OCI-LY1 (cell line): ENCODE measurements at regions not wholly inside any gene's neighbourhood (a gene's known extent, or its start where the extent isn't known, plus 50 kb on each side); places are given as distances from the start of the nearest gene placed in this dataset.

Source experiments
- H2AFZ ChIP-seq: fragments of 200-600 bp; sonication (generic), shearing (Covaris generic); 2 replicates; pipeline ENCODE4 v1.6.0; 2014; ENCODE audit warnings: antibody characterized with exemption, mild to moderate bottlenecking, low read length
- H3F3A ChIP-seq: fragments of 200-600 bp; sonication (generic), shearing (Covaris generic); 2 replicates; pipeline ENCODE4 v1.6.0; 2014; ENCODE audit warnings: mild to moderate bottlenecking, antibody characterized with exemption, low read length, moderate library complexity; ENCODE audit not compliant: insufficient read depth
- H3K27ac ChIP-seq: fragments of 200-600 bp; sonication (generic); 2 replicates; pipeline ENCODE4 v1.5.1; 2014; ENCODE audit warnings: low read length, mixed run types, mild to moderate bottlenecking, low read depth; ENCODE audit not compliant: poor library complexity, severe bottlenecking
- H3K27me3 ChIP-seq: fragments of 200-600 bp; sonication (generic); 2 replicates; pipeline ENCODE4 v1.6.0; 2014; ENCODE audit warnings: antibody characterized with exemption, mild to moderate bottlenecking, low read length, moderate library complexity; ENCODE audit not compliant: insufficient read depth
- H3K36me3 ChIP-seq: fragments of 200-600 bp; sonication (generic); 2 replicates; pipeline ENCODE4 v1.6.1; 2014; ENCODE audit warnings: mild to moderate bottlenecking, antibody characterized with exemption, low read length, moderate library complexity, mixed read lengths; ENCODE audit not compliant: insufficient read depth
- H3K4me1 ChIP-seq: fragments of 200-600 bp; sonication (generic); 2 replicates; pipeline ENCODE4 v1.5.1; 2014; ENCODE audit warnings: mild to moderate bottlenecking, low read length, moderate library complexity; ENCODE audit not compliant: insufficient read depth, severe bottlenecking
- H3K4me2 ChIP-seq: fragments of 200-600 bp; sonication (generic), shearing (Covaris generic); 2 replicates; pipeline ENCODE4 v1.6.1; 2014; ENCODE audit warnings: low read length
- H3K4me3 ChIP-seq: fragments of 200-600 bp; sonication (generic); 2 replicates; pipeline ENCODE4 v1.5.1; 2014; ENCODE audit warnings: low read length, low read depth, mild to moderate bottlenecking, mixed read lengths; ENCODE audit not compliant: poor library complexity, severe bottlenecking
- H3K79me2 ChIP-seq: fragments of 200-600 bp; shearing (Covaris generic); 2 replicates; pipeline ENCODE4 v1.6.1; 2016; ENCODE audit warnings: mixed run types, low read length, mixed read lengths; ENCODE audit not compliant: insufficient read depth
- H3K9ac ChIP-seq: fragments of 200-600 bp; sonication (generic), shearing (Covaris generic); 2 replicates; pipeline ENCODE4 v1.6.1; 2014; ENCODE audit warnings: mild to moderate bottlenecking, low read length, mixed read lengths
- H3K9me2 ChIP-seq: fragments of 200-600 bp; sonication (generic), shearing (Covaris generic); 2 replicates; pipeline ENCODE4 v1.6.1; 2014; ENCODE audit warnings: low read depth, mild to moderate bottlenecking, low read length, mixed read lengths
- H3K9me3 ChIP-seq: fragments of 200-600 bp; shearing (Covaris generic); 2 replicates; pipeline ENCODE4 v1.6.1; 2014; ENCODE audit warnings: low read length, mixed read lengths
- H4K20me1 ChIP-seq: fragments of 200-600 bp; sonication (generic), shearing (Covaris generic); 2 replicates; pipeline ENCODE4 v1.6.0; 2016; ENCODE audit warnings: mild to moderate bottlenecking, low read length; ENCODE audit not compliant: insufficient read depth
- CTCF ChIP-seq: fragments of 200-600 bp; sonication (generic), shearing (Covaris generic); IDR thresholded peaks from 2 replicates; pipeline ENCODE4 v1.5.1; 2017; ENCODE audit warnings: mild to moderate bottlenecking, antibody characterized with exemption, low read length, moderate library complexity, mixed read lengths
- EZH2 ChIP-seq: fragments of 200-600 bp; sonication (generic), shearing (Covaris generic); IDR thresholded peaks from 2 replicates; pipeline ENCODE4 v1.8.0; 2017; ENCODE audit warnings: borderline replicate concordance, mixed run types, mild to moderate bottlenecking, antibody characterized with exemption, low read length, moderate library complexity, mixed read lengths

- Histone ChIP-seq H3K4me1 (no peaks in the 10 kb centered on the region), H3F3A (no peaks in the 10 kb centered on the region), H3K9ac (no peak overlapping the region), H3K4me2 (no peak overlapping the region), H3K9me2 (no peaks in the 10 kb centered on the region), H4K20me1 (no peaks in the 10 kb centered on the region), H3K27ac (no peak overlapping the region), H3K27me3 (no peaks in the 10 kb centered on the region), H3K9me3 (no peaks in the 10 kb centered on the region), H2AFZ (no peak overlapping the region), H3K79me2 (no peaks in the 10 kb centered on the region), H3K4me3 (no peak overlapping the region), H3K36me3 (no peaks in the 10 kb centered on the region)
- TF ChIP-seq EZH2 (no peak), CTCF (peak; percentile 26; the same call in 1 of the 2 replicates)
These were observed 62.8 kb upstream of the DIAPH3 start for GRCh38 chr13:60226507-60226906.

GRCh38 chr13:60227158-60227557, 63.4 kb upstream of the DIAPH3 start:
- Histone ChIP-seq H3K27me3 (no peaks in the 10 kb centered on the region), H3K9me3 (no peaks in the 10 kb centered on the region), H3K36me3 (no peaks in the 10 kb centered on the region), H3K4me1 (no peaks in the 10 kb centered on the region), H3K9ac (no peak overlapping the region), H4K20me1 (no peaks in the 10 kb centered on the region), H3K4me2 (no peak overlapping the region), H3K27ac (no peak overlapping the region), H2AFZ (no peak overlapping the region), H3K4me3 (no peak overlapping the region), H3K79me2 (no peaks in the 10 kb centered on the region), H3F3A (no peaks in the 10 kb centered on the region), H3K9me2 (no peaks in the 10 kb centered on the region)
- no peak for TF ChIP-seq CTCF
- TF ChIP-seq EZH2, result no peak

- Histone ChIP-seq H3K4me1 (no peaks in the 10 kb centered on the region), H3K9me2 (no peaks in the 10 kb centered on the region), H3K9me3 (no peaks in the 10 kb centered on the region), H3K36me3 (no peaks in the 10 kb centered on the region), H3K4me3 (no peak overlapping the region), H3K27me3 (no peaks in the 10 kb centered on the region), H3K79me2 (no peaks in the 10 kb centered on the region), H3K9ac (no peak overlapping the region), H3K27ac (no peak overlapping the region), H4K20me1 (no peaks in the 10 kb centered on the region), H3K4me2 (no peak overlapping the region), H3F3A (no peaks in the 10 kb centered on the region), H2AFZ (no peak overlapping the region)
- TF ChIP-seq CTCF, result no peak
- no peak for TF ChIP-seq EZH2
These were observed 66.1 kb upstream of the DIAPH3 start for GRCh38 chr13:60229708-60230272.
